ENCODE measurements at regions not wholly inside any gene's neighbourhood (a gene's known extent, or its start where the extent isn't known, plus 50 kb on each side); places are given as distances from the start of the nearest gene placed in this dataset.
A peak's percentile ranks its signal among the peaks of the same experiment; 100 is the strongest.

- peaks cover 37% of the 10 kb centered on the region for H3K27me3 Mint-ChIP-seq (ENCODE audit: insufficient read depth, unreplicated experiment)
- H3K4me3 Mint-ChIP-seq (ENCODE audit: unreplicated experiment), result no peak overlapping the region
- no TSS peak for BruUV-seq (replicated peaks)
- H3K36me3 Mint-ChIP-seq (ENCODE audit: insufficient read depth, unreplicated experiment), result no peaks in the 10 kb centered on the region
- peak; percentile 33 for TF ChIP-seq CTCF (IDR thresholded peaks at IDR 0.05; ENCODE audit: unreplicated experiment)
- no peaks in the 10 kb centered on the region for H3K4me1 Mint-ChIP-seq (ENCODE audit: insufficient read depth, unreplicated experiment)
- intact Hi-C loops (cut with micrococcal nuclease), result no loop called here
- H3K27ac Mint-ChIP-seq (ENCODE audit: low read depth, unreplicated experiment), result no peak overlapping the region
- DNase-seq (ENCODE audit: unreplicated experiment), result peak; percentile 55
- ChIA-PET POLR2A (no interaction called here), CTCF (interaction anchor here (0.6 to 1.6 kb wide), 8 partner anchors 15 to 1559 kb away, joined by 3 to 6 read pairs (median 4); no protein-coding TSS in a partner anchor)
- H3K9me3 Mint-ChIP-seq (ENCODE audit: unreplicated experiment), result no peaks in the 10 kb centered on the region
Measured at GRCh38 chr12:115871714-115872113, 405.8 kb downstream of the MED13L start.

- intact Hi-C loops (cut with micrococcal nuclease), result no loop called here
- H3K4me3 Mint-ChIP-seq (ENCODE audit: unreplicated experiment), result no peak overlapping the region
- CTCF ChIA-PET, result interaction anchor here (0.7 to 1.9 kb wide), 4 partner anchors 9 to 48 kb away, joined by 3 to 6 read pairs (median 4); no protein-coding TSS in a partner anchor
Measured at GRCh38 chr12:115870510-115870909, 407.0 kb downstream of the MED13L start.

GRCh38 chr12:115870021-115870420, 407.5 kb downstream of the MED13L start:
- no TSS peak for BruUV-seq (replicated peaks)
- no peak for DNase-seq (ENCODE audit: unreplicated experiment)
- Mint-ChIP-seq H3K9me3 (ENCODE audit: unreplicated experiment) (no peaks in the 10 kb centered on the region), H3K27me3 (ENCODE audit: insufficient read depth, unreplicated experiment) (peaks cover 44% of the 10 kb centered on the region), H3K4me3 (ENCODE audit: unreplicated experiment) (no peak overlapping the region), H3K4me1 (ENCODE audit: insufficient read depth, unreplicated experiment) (no peaks in the 10 kb centered on the region), H3K27ac (ENCODE audit: low read depth, unreplicated experiment) (no peak overlapping the region), H3K36me3 (ENCODE audit: insufficient read depth, unreplicated experiment) (no peaks in the 10 kb centered on the region)
- POLR2A ChIA-PET, result interaction anchor here (0.6 to 0.7 kb wide), 2 partner anchors 8 to 18 kb away, joined by 3 read pairs; no protein-coding TSS in a partner anchor
- no peak for TF ChIP-seq CTCF (IDR thresholded peaks at IDR 0.05; ENCODE audit: unreplicated experiment)
- intact Hi-C loops (cut with micrococcal nuclease), result no loop called here
- CTCF ChIA-PET, result interaction anchor here (0.6 to 1.9 kb wide), 7 partner anchors 8 to 1953 kb away, joined by 3 to 6 read pairs (median 3); no protein-coding TSS in a partner anchor

More at GRCh38 chr12:115870510-115870909, 407.0 kb downstream of the MED13L start:
- no peaks in the 10 kb centered on the region for H3K9me3 Mint-ChIP-seq (ENCODE audit: unreplicated experiment)
- no peak overlapping the region for H3K27ac Mint-ChIP-seq (ENCODE audit: low read depth, unreplicated experiment)
- POLR2A ChIA-PET, result interaction anchor here (0.7 kb wide), 1 partner anchor 9 kb away, joined by 3 read pairs; no protein-coding TSS in a partner anchor
- H3K4me1 Mint-ChIP-seq (ENCODE audit: insufficient read depth, unreplicated experiment), result no peaks in the 10 kb centered on the region
- peaks cover 39% of the 10 kb centered on the region for H3K27me3 Mint-ChIP-seq (ENCODE audit: insufficient read depth, unreplicated experiment)
- no TSS peak for BruUV-seq (replicated peaks)
- no peak for TF ChIP-seq CTCF (IDR thresholded peaks at IDR 0.05; ENCODE audit: unreplicated experiment)
- DNase-seq (ENCODE audit: unreplicated experiment), result no peak
- no peaks in the 10 kb centered on the region for H3K36me3 Mint-ChIP-seq (ENCODE audit: insufficient read depth, unreplicated experiment)

GRCh38 chr12:115869604-115870003, 407.9 kb downstream of the MED13L start:
- CTCF ChIA-PET, result interaction anchor here (0.6 to 1.9 kb wide), 8 partner anchors 8 to 1952 kb away, joined by 3 to 6 read pairs (median 4); no protein-coding TSS in a partner anchor
- Mint-ChIP-seq H3K4me3 (ENCODE audit: unreplicated experiment) (no peak overlapping the region), H3K36me3 (ENCODE audit: insufficient read depth, unreplicated experiment) (no peaks in the 10 kb centered on the region), H3K27ac (ENCODE audit: low read depth, unreplicated experiment) (no peak overlapping the region), H3K4me1 (ENCODE audit: insufficient read depth, unreplicated experiment) (no peaks in the 10 kb centered on the region), H3K9me3 (ENCODE audit: unreplicated experiment) (no peaks in the 10 kb centered on the region), H3K27me3 (ENCODE audit: insufficient read depth, unreplicated experiment) (peaks cover 44% of the 10 kb centered on the region)
- TF ChIP-seq CTCF (IDR thresholded peaks at IDR 0.05; ENCODE audit: unreplicated experiment), result no peak
- no peak for DNase-seq (ENCODE audit: unreplicated experiment)
- POLR2A ChIA-PET, result interaction anchor here (0.6 kb wide), 1 partner anchor 19 kb away, joined by 3 read pairs; no protein-coding TSS in a partner anchor
- intact Hi-C loops (cut with micrococcal nuclease), result no loop called here
- no TSS peak for BruUV-seq (replicated peaks)
